ENCODE measurements at regions not wholly inside any gene's neighbourhood (a gene's known extent, or its start where the extent isn't known, plus 50 kb on each side); places are given as distances from the start of the nearest gene placed in this dataset.

- CTCF ChIA-PET = interaction anchor here (0.6 to 1.0 kb wide), 4 partner anchors 35 to 88 kb away, joined by 3 to 8 read pairs (median 4); no protein-coding TSS in a partner anchor
Measured at GRCh38 chr7:155863721-155864151, 51.5 kb upstream of the SHH start.

GRCh38 chr7:155862123-155862892, 50.0 kb upstream of the SHH start:
- H3K36me3 Mint-ChIP-seq (ENCODE audit: insufficient read depth, unreplicated experiment) = peaks cover 3% of the 10 kb centered on the region
- peak overlapping the region; percentile 6 for H3K4me3 Mint-ChIP-seq (ENCODE audit: low read depth, unreplicated experiment)
- DNase-seq = peak; percentile 35
- TF ChIP-seq, protein P1, sequence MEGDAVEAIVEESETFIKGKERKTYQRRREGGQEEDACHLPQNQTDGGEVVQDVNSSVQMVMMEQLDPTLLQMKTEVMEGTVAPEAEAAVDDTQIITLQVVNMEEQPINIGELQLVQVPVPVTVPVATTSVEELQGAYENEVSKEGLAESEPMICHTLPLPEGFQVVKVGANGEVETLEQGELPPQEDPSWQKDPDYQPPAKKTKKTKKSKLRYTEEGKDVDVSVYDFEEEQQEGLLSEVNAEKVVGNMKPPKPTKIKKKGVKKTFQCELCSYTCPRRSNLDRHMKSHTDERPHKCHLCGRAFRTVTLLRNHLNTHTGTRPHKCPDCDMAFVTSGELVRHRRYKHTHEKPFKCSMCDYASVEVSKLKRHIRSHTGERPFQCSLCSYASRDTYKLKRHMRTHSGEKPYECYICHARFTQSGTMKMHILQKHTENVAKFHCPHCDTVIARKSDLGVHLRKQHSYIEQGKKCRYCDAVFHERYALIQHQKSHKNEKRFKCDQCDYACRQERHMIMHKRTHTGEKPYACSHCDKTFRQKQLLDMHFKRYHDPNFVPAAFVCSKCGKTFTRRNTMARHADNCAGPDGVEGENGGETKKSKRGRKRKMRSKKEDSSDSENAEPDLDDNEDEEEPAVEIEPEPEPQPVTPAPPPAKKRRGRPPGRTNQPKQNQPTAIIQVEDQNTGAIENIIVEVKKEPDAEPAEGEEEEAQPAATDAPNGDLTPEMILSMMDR (IDR thresholded peaks at IDR 0.05; ENCODE audit: unreplicated experiment) = peak; percentile 85
- intact Hi-C loops (cut with micrococcal nuclease; ENCODE audit: unreplicated experiment) = loop anchor here (5.0 kb wide), 2 partner anchors 45 to 90 kb away; no protein-coding TSS in a partner anchor
- no TSS peak for BruUV-seq (replicated peaks)
- peaks cover 21% of the 10 kb centered on the region for H3K27me3 Mint-ChIP-seq (ENCODE audit: unreplicated experiment)
- peaks cover 35% of the 10 kb centered on the region for H3K4me1 Mint-ChIP-seq (ENCODE audit: low read depth, unreplicated experiment)
- CTCF ChIA-PET = interaction anchor here (0.8 to 2.4 kb wide), 6 partner anchors 10 to 100 kb away, joined by 3 to 11 read pairs (median 4); no protein-coding TSS in a partner anchor
- no peaks in the 10 kb centered on the region for H3K9me3 Mint-ChIP-seq (ENCODE audit: low read depth, unreplicated experiment)
- peak overlapping the region; percentile 34 for H3K27ac Mint-ChIP-seq (ENCODE audit: unreplicated experiment)

More at GRCh38 chr7:155863721-155864151, 51.5 kb upstream of the SHH start:
- intact Hi-C loops (cut with micrococcal nuclease; ENCODE audit: unreplicated experiment) = loop anchor here (5.0 kb wide), 2 partner anchors 46 to 89 kb away; no protein-coding TSS in a partner anchor
- H3K9me3 Mint-ChIP-seq (ENCODE audit: low read depth, unreplicated experiment) = no peaks in the 10 kb centered on the region
- no peak overlapping the region for H3K4me3 Mint-ChIP-seq (ENCODE audit: low read depth, unreplicated experiment)
- peaks cover 3% of the 10 kb centered on the region for H3K36me3 Mint-ChIP-seq (ENCODE audit: insufficient read depth, unreplicated experiment)
- no peak overlapping the region for H3K27ac Mint-ChIP-seq (ENCODE audit: unreplicated experiment)
- no peak for DNase-seq
- no TSS peak for BruUV-seq (replicated peaks)
- TF ChIP-seq, protein P1 (IDR thresholded peaks at IDR 0.05; ENCODE audit: unreplicated experiment) = no peak
- peaks cover 41% of the 10 kb centered on the region for H3K4me1 Mint-ChIP-seq (ENCODE audit: low read depth, unreplicated experiment)
- H3K27me3 Mint-ChIP-seq (ENCODE audit: unreplicated experiment) = peaks cover 21% of the 10 kb centered on the region
